ENCODE measurements at regions not wholly inside any gene's neighbourhood (a gene's known extent, or its start where the extent isn't known, plus 50 kb on each side); places are given as distances from the start of the nearest gene placed in this dataset.

- no peak overlapping the region for H3K27ac Mint-ChIP-seq
- intact Hi-C loops (cut with DNase I, micrococcal nuclease), result no loop called here
- H3K27ac ChIP-seq (ENCODE audit: low read depth in 1 of 2, low read length in 2 of 2), result no peak overlapping the region
- no peaks in the 10 kb centered on the region for H3K27me3 Mint-ChIP-seq
- no peak overlapping the region for H3K4me3 Mint-ChIP-seq
- DNase-seq (no peak), ATAC-seq (ENCODE audit: poor library complexity) (no peak)
- no peak for TF ChIP-seq CTCF (IDR thresholded peaks at IDR 0.05)
- H3K27me3 ChIP-seq (ENCODE audit: control insufficient read depth in 1 of 2, insufficient read depth in 2 of 2, low read length in 2 of 2), result no peaks in the 10 kb centered on the region
- no peaks in the 10 kb centered on the region for H3K36me3 Mint-ChIP-seq (ENCODE audit: low read depth)
- H3K9me3 Mint-ChIP-seq, result peaks cover 9% of the 10 kb centered on the region
- no peaks in the 10 kb centered on the region for H3K4me1 Mint-ChIP-seq (ENCODE audit: low read depth)
- ChIA-PET POLR2A (no interaction called here), CTCF (no interaction called here)
- H3K4me3 ChIP-seq (ENCODE audit: low read length), result no peak overlapping the region
- no peaks in the 10 kb centered on the region for H3K36me3 ChIP-seq (ENCODE audit: insufficient read depth, low read length)
- no peaks in the 10 kb centered on the region for H3K4me1 ChIP-seq (ENCODE audit: insufficient read depth, low read length)
- H3K9me3 ChIP-seq (ENCODE audit: control insufficient read depth in 1 of 2, insufficient read depth in 1 of 2, low read length in 2 of 2), result peaks cover 0 to 6% of the 10 kb centered on the region in 2 experiments
Measured at GRCh38 chr2:4653991-4654390, 950.6 kb downstream of the DCDC2C start.

DNA sequence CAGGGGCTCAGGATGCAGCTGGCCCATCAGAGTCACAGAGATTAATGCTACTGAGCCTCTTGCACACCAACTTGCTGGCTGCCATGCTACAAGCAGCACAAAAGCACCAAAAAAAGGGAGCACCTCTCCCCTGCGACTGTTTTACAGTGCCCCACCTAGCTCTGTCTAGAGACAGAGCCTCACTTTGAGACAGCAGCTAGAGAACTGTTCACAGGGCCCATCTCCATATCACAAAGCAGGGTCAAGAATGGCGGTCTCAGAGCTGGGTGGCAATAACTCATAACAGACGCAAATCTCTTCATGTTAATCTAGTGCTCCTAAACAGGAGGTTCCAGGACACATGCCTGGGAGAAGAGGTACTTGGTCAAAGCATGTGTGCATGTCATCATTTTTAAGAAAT is 953.0 kb downstream of the DCDC2C start:
- no peak for ATAC-seq (ENCODE audit: poor library complexity)
- H3K4me1 ChIP-seq (ENCODE audit: insufficient read depth, low read length), result no peaks in the 10 kb centered on the region
- H3K9me3 Mint-ChIP-seq, result peaks cover 14% of the 10 kb centered on the region
- ChIA-PET POLR2A (no interaction called here), CTCF (no interaction called here)
- no peak overlapping the region for H3K27ac ChIP-seq (ENCODE audit: low read depth in 1 of 2, low read length in 2 of 2)
- no peak overlapping the region for H3K27ac Mint-ChIP-seq
- no peak overlapping the region for H3K4me3 Mint-ChIP-seq
- no peak for DNase-seq
- no peaks in the 10 kb centered on the region for H3K36me3 Mint-ChIP-seq (ENCODE audit: low read depth)
- no peaks in the 10 kb centered on the region for H3K27me3 Mint-ChIP-seq
- no peaks in the 10 kb centered on the region for H3K36me3 ChIP-seq (ENCODE audit: insufficient read depth, low read length)
- TF ChIP-seq CTCF (IDR thresholded peaks at IDR 0.05), result no peak
- intact Hi-C loops (cut with DNase I, micrococcal nuclease), result no loop called here
- peaks cover 0 to 6% of the 10 kb centered on the region in 2 experiments for H3K9me3 ChIP-seq (ENCODE audit: control insufficient read depth in 1 of 2, insufficient read depth in 1 of 2, low read length in 2 of 2)
- H3K4me3 ChIP-seq (ENCODE audit: low read length), result no peak overlapping the region
- H3K4me1 Mint-ChIP-seq (ENCODE audit: low read depth), result no peaks in the 10 kb centered on the region
- H3K27me3 ChIP-seq (ENCODE audit: control insufficient read depth in 1 of 2, insufficient read depth in 2 of 2, low read length in 2 of 2), result no peaks in the 10 kb centered on the region

DNA sequence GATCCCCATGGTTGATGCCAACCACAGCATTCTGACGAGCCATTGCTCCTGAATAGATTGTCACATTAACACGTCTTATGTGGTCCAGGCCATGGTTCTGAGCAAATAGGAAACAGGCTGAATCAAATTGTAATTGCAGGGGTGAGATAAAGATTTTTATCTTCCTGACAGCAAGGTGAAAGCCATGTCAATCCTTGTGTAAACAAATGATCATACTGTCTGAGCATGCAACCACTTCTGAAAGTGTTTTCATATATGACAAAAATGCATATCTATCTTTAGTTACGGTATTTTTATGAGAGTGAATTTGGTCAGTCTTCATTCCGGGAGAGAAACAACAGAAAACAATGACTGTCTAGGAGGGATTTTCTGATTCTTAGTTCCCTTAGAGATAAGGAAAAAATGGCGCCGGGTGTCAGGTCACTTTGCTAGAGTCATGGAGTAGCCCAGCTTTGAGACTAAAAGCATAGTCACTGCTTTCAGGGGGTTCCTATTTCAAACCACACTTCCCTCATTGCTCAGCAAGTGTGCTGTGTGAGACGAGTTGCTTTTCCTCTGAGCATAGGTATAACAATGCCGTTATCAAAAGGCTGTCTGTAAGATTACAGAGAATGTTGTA is 958.9 kb downstream of the DCDC2C start:
- no peak overlapping the region for H3K4me3 Mint-ChIP-seq
- no peaks in the 10 kb centered on the region for H3K36me3 Mint-ChIP-seq (ENCODE audit: low read depth)
- ATAC-seq (ENCODE audit: poor library complexity) (no peak), DNase-seq (no peak)
- H3K27me3 ChIP-seq (ENCODE audit: control insufficient read depth in 1 of 2, insufficient read depth in 2 of 2, low read length in 2 of 2), result no peaks in the 10 kb centered on the region
- ChIA-PET CTCF (no interaction called here), POLR2A (no interaction called here)
- H3K4me3 ChIP-seq (ENCODE audit: low read length), result no peak overlapping the region
- peaks cover 0 to 10% of the 10 kb centered on the region in 2 experiments for H3K9me3 ChIP-seq (ENCODE audit: control insufficient read depth in 1 of 2, insufficient read depth in 1 of 2, low read length in 2 of 2)
- no peaks in the 10 kb centered on the region for H3K4me1 ChIP-seq (ENCODE audit: insufficient read depth, low read length)
- no peaks in the 10 kb centered on the region for H3K36me3 ChIP-seq (ENCODE audit: insufficient read depth, low read length)
- no peak for TF ChIP-seq CTCF (IDR thresholded peaks at IDR 0.05)
- H3K9me3 Mint-ChIP-seq, result peaks cover 17% of the 10 kb centered on the region
- H3K27me3 Mint-ChIP-seq, result no peaks in the 10 kb centered on the region
- H3K4me1 Mint-ChIP-seq (ENCODE audit: low read depth), result no peaks in the 10 kb centered on the region
- intact Hi-C loops (cut with DNase I, micrococcal nuclease), result no loop called here
- no peak overlapping the region for H3K27ac Mint-ChIP-seq
- no peak overlapping the region for H3K27ac ChIP-seq (ENCODE audit: low read depth in 1 of 2, low read length in 2 of 2)

All from CD4-positive, alpha-beta T cell (primary cell).